HG03280 (cell line): ENCODE measurements at regions not wholly inside any gene's neighbourhood (a gene's known extent, or its start where the extent isn't known, plus 50 kb on each side); places are given as distances from the start of the nearest gene placed in this dataset.

Experiments used
- ATAC-seq: cut with Tn5 transposase; IDR thresholded peaks from one replicate; pipeline ENCODE4 v1.9.1; 2021; ENCODE audit warnings: mild to moderate bottlenecking, moderate library complexity; ENCODE audit not compliant: unreplicated experiment

- ATAC-seq: no peak
Observed at GRCh38 chr2:121120411-121120810, 164.6 kb downstream of the TFCP2L1 start.

- ATAC-seq: no peak
Observed at GRCh38 chr2:121120991-121121390, 164.0 kb downstream of the TFCP2L1 start.

GRCh38 chr2:121121661-121122060, 163.3 kb downstream of the TFCP2L1 start:
- ATAC-seq: no peak

DNA sequence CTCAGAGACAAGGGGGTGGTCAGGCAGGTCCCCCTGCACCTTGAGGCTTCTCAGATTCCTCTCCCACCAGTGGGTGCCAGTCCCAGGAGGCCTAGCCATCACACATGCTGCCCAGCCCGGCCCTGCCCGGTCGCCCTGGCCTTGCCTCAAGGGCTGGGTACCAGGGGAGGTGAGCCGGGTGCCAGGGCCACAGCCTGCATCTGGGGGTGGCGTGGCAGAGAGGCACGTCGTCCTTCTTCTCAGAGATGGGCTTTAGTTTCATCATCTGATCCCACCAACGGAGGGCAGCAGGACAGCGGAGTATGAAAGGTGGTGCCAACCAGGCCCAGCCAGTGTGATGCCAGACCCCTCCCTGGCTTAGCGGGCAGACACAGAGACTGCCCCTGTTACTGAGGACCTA, 161.7 kb downstream of the TFCP2L1 start:
- no peak for ATAC-seq

DNA sequence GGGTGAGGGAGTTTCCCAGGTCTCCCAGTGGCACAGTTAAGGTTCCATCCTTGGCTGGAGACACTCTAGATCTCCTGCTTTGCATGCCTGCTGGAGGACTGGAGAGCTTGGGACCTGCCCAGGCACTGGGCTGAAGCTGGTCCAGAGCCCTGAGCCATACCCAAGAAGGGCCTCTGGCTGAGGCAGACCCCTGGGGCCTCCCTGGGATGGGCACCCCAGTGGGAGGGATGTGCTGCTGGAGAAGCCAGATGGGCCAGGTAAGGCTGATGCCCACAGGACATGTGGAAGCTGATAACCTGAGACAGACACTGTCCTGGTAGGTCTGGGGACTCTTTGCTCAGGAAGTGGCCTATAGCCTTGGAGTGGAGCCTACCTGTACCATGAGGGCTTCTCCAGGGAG, 160.7 kb downstream of the TFCP2L1 start:
- no peak for ATAC-seq

GRCh38 chr2:121125350-121125749, 159.7 kb downstream of the TFCP2L1 start:
- no peak for ATAC-seq

GRCh38 chr2:121128741-121129659, 156.0 kb downstream of the TFCP2L1 start:
- ATAC-seq: no peak

- ATAC-seq: no peak
Observed at GRCh38 chr2:121129692-121130091, 155.3 kb downstream of the TFCP2L1 start.

DNA sequence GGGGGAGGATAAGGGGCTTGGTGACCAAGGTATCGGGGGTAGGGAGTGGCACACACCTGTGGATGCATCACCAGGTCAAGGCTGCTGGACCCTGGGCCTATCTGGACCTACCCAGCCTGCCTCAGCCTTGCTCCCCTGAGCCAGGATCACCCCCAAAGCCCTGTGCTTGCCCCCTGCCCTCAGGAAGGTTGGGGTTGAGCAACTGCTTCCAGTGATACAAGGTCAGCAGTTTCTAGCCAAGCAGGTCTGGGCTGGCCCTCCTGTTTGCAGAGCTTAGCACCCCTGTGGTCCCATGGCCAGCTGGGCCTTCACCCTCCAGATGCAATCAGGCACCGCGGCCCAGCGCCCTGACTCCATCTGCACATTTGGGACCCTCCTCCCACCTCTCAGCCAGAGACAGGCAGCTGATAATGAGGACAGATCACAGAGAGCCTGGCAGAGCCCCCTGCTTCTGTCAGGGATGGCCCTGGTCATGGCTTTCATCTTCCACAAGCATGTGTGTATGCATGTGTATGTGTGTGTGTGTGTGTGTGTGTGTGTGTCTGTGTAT, 154.6 kb downstream of the TFCP2L1 start:
- ATAC-seq: no peak

DNA sequence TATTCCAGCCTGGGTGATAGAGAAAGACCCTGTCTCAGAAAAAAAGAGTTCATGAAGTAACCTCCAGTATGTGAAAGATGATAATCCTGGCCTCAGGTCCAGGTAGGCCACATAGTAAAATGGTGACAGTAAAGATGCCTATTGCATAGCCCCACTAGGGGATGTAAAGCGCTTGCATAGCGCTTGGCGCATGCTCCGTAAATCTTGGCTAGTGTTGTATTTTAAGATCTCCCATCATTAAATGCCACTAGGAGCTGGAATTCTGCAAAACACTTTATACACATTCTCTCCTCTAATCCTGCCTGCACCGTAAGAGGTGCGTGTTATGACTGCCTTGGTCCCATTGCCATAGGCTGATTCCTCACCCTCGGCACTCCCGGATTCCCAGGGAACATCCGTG, 153.6 kb downstream of the TFCP2L1 start:
- no peak for ATAC-seq

- ATAC-seq: no peak
Observed at GRCh38 chr2:121132054-121132761, 152.8 kb downstream of the TFCP2L1 start.

DNA sequence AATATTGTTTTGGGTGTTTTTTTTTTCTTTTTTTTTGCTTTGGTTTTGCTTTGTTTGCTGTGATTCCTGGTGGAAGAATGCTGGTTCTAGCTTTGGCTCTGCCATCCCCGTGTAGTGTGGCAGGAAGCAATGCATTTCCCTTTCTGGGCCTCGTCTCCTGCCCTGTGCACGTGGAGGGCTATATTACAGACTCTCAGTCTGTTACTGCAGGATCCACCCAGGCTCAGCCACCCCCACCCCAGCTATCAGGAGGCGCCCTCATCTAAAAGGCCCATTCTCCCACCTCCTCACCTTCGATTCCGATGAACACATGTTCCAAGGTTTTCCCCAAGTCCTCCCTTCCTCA, 152.3 kb downstream of the TFCP2L1 start:
- ATAC-seq: no peak

DNA sequence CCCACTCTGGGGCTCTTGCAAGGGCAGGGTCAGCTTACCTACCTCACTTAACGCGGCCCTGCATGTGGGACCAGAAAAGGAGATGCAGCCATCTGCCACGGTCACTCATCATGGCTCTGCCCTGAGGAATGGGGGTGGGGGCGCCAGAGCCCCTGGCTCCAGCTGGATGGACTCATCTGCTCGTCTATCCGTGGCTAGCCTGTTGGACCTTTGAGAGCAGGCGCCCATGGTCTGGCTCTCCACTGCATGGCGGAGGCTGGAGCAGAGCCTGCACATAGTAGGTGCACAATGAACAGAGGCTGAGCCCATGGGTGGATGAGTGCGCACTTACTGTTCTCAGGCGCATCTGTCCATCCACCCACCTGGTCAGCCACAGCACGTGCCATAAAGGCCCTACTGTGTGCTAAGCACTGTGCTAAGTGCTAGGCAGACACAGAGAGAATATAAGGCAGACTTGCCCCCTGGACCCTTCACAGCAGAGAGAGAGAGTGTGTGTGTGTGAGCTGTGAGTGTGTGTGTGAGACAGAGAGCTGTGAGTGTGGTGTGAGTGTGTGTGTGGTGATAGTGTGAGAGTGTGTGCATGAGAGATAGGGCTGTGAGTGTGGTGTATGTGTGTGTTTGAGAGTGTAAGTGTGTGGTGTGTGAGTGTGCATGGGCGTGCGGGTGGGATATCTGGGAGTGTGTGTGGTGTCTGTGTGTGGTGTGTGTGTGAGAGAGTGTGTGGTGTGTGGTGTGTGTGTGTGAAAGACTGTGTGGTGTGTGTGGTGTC, 151.3 kb downstream of the TFCP2L1 start:
- no peak for ATAC-seq

GRCh38 chr2:121134728-121135127, 150.3 kb downstream of the TFCP2L1 start:
- ATAC-seq: no peak

DNA sequence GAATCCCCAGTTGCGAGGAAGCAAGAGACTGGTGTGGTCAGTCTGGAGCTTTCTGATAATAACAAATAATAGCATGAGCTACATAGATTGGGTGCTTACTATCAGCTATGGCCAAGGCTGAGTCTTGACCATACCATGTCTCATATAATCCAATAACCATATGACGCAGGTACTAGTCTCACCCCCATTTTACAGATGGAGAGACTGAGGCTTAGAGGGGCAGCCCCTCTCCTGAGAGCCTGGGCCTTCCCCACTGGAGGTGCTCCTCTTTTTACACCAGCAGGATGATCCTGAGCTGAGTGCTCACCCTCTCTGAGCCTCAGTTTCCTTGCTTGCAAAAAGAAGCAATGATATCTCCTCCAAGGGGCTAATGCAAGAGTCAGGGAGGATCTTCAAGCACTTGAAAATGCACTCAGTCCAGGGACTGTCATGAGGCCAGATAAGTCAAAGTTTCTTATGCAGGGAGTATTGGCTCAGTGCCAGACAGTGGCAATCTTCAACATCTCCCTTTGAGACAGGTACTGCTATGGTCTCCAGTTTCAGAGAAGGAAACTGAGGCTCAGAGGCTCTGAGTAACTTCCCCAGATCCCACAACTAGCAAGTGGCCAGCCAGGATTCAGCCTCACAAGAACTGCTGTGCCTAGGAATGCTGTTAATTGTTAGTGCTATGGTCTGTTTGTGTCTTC, 149.7 kb downstream of the TFCP2L1 start:
- no peak for ATAC-seq

DNA sequence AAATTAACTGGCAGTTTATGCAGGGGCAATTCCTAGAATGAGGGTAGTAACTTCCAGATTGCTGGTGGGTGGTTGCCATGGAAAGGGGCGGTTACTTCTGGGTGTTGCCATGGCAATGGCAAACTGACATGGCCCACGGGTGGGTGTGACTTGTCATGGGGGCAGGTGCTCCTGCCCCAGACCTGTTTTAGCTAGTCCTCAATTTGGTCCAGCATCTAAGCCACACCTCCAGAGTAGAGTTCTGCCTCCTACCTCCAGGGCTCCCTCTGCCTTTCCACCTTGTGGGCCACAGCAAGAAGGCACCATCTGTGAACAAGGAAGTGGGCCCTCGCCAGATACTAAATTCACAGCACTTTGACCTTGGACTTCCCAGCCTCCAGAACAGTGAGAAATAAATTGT, 148.7 kb downstream of the TFCP2L1 start:
- ATAC-seq: no peak

- no peak for ATAC-seq
Observed at GRCh38 chr2:121137571-121137970, 147.4 kb downstream of the TFCP2L1 start.

- no peak for ATAC-seq
Observed at GRCh38 chr2:121140734-121141133, 144.3 kb downstream of the TFCP2L1 start.

- ATAC-seq: no peak
Observed at GRCh38 chr2:121142452-121142851, 142.6 kb downstream of the TFCP2L1 start.

- ATAC-seq: no peak
Observed at GRCh38 chr2:121144111-121144510, 140.9 kb downstream of the TFCP2L1 start.

DNA sequence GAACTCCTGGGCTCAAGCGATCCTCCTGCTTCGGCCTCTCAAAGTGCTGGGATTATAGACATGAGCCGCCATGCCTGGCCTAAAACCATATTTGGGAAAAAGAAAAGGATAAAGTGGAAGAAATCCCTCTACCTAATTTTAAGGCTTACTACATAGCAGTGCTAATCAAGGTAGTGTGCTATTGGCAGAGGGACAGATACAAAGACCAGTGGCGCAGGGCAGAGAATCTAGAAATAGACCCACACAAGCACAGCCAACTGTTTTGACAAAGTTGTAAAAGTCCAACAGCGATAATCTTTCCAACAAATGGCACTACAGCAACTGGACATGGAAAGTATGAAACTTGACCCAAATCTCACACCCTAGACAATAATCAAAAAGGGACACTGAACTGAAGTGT, 138.4 kb downstream of the TFCP2L1 start:
- ATAC-seq: no peak
